Endometrial microvascular endothelial cells (primary cell): ENCODE measurements at regions not wholly inside any gene's neighbourhood (a gene's known extent, or its start where the extent isn't known, plus 50 kb on each side); places are given as distances from the start of the nearest gene placed in this dataset.

Experiments used
- in situ Hi-C: cut with HindIII; loops from 2 replicates; pipeline ENCODE4 v1.10.0; 2017; ENCODE audit warnings: low sequenced_read_pairs, low pct_unique_long_range_greater_than_20kb; ENCODE audit errors: inconsistent ontology term

DNA sequence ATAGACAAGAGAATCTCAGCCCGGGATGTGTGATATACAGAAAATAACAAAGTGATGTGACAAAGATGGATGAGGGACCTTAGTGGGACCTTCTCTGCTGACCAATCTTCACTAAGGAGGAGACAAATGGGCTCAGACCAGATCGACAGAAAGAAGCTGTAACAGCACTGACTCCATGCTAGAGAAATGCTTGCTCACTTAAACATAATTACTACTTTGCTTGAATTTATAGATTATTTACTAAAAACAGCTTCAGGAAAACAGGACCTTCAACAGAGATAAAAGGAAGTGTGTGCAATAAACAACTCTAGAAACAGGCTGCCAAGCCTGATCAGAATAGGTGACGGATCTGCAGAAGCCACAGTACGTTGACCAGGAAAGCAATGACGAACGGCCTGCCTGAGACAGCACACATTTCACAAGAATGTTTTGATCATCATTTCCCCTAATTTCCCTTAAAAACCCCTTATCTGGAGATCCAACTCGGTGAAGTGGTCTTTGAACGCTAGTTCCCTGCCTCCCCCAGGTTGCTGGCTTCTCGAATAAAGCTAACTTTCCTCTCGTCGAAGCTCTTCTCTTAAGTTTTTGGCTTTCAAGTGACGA lies 98.4 kb upstream of the STEAP1B start:
- in situ Hi-C loops, result no loop called here

DNA sequence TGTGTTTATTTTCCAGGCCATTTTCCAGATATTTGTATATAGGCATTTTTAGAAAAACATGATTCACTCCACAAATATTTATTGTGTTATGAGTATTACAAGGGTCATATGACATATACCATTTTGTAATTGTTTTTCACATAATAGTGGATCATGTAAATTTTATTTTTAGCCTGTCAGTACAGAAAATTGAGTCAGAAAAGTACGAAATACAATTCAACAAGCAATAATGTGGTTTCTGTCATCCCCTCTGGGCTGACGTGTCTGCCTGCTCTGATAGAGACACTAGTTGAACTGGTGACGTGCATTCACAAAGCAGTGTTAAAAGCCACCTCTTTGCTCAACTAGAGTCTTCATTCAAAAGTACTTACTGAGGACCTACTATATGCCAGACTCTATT lies 97.9 kb upstream of the STEAP1B start:
- in situ Hi-C loops, result no loop called here

DNA sequence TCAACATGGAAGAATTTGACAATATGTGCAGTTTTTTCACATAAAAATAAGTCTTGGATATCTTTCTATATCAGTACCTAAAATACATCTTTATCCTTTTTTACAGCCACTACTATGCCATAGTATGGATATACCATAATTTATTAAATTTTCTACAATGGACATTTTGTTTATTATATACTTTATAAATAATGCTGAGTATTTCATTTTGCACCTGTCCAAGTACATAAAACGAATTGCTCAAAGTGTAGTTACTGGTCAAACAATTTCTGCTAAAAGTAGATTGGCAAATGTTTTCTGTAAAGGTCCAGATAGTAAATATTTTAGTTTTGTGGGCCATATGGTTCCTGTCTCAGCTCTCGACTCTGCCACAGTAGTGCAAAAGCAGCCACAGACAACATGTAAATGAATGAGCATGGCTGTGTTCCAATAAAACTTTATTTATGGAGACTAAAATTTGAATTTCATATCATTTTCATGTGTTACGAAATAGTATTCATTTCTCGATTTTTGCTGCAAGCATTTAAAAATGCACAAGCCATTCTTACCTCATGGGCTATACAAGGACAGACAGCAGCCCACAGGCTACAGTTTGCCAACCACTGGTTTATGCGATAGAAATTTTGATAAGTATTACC lies 96.9 kb upstream of the STEAP1B start:
- in situ Hi-C loops, result no loop called here

DNA sequence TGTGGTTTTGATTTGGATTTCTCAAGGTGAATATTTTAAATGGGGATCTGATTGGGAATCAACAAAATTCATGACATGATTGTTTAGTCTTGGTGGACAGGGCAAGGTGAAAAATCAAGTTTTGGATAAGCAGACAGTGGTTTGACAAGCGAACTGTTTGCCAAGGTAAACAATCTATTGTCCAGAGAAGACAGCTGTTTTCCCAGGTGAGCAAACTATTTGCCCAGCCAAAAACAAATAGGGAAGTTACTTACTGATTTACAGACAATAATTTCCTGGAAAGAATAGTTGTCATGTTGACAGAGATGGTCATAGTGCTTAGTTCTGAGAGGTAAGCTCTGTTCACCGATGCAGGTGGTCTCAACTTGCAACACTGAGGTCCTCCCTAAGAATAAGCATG lies 94.0 kb upstream of the STEAP1B start:
- in situ Hi-C loops, result no loop called here

DNA sequence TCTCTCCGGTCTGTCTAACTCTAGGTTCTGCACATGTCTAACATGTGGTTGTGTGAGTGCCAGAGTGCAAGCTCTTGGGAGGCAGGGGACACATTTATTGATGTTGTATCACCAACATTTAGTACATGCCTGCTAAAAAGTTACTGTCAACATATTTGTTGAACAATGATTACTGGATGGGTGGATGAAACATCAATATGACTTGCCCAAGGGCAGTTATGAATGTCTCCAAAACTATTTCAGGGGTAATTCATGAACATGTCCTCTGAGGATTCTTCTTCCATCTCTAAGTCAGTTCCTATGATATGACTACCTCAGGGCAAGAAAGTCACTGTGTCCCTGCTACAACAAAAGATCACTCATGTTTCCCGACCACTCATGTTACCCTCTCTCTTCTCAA lies 91.3 kb upstream of the STEAP1B start:
- in situ Hi-C loops, result no loop called here

DNA sequence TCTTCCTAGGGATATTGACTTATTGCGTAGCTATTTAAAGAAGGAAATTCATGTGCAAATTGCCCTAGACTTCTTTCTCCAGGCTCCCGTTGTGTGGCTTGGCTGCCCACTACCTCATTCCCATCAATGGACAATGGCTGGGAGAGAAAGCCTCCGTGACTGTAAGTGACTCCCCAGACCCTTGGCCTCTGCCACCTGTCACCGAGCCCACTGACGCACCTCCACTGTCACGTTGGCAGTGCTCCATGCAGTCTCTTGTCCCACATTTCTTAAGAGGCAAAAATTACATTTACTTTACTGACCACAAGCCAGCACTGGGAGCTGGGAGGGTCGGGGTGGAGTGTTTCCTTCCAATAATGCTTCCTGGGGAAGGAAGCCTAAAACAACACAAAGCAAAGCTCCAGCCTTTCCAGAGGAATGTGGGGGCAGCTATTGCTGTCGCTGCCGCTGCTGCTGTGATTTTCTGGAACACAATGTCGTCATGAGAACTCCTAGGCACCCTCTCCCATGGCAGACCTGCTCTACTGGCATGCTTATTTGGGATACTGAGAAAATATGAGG lies 89.7 kb upstream of the STEAP1B start:
- in situ Hi-C loops, result no loop called here

DNA sequence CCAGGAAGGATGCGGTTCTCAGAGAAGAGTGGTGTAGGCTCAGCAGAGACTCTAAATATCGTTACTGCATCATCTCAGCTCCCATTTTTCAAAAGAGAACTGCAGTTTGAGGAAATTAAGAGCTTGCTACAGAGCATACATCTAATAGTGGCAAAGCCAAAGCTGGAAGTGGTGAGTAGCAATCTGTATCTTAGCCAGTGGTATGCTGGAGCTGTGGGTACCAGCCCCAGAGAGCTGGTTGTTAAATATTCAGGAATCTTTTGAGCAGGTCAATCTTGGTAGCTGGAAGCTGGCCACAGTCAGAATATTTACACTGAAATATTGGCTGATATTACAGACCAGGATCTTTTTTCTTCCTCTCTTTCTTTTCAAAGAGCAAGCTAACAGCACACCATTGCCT lies 88.4 kb upstream of the STEAP1B start:
- in situ Hi-C loops, result no loop called here

DNA sequence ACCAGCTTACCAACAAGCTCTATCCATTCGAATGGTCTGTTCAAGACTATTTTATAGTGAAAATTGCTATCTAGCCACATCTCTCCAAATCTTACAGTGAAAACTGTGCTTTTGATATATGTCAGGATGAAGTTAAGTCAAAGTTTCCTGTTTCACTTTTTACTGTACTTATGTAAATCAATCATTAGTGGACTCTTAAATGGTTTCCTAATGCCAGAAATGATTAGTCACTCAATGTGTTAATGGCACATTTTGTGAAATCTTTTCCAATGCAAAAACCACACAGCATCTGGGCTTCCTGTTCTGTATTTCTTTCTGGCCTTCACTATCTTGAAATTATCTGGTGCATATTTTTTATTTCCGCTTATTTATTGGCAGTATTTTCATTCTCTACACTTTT lies 87.3 kb upstream of the STEAP1B start:
- in situ Hi-C loops, result no loop called here

DNA sequence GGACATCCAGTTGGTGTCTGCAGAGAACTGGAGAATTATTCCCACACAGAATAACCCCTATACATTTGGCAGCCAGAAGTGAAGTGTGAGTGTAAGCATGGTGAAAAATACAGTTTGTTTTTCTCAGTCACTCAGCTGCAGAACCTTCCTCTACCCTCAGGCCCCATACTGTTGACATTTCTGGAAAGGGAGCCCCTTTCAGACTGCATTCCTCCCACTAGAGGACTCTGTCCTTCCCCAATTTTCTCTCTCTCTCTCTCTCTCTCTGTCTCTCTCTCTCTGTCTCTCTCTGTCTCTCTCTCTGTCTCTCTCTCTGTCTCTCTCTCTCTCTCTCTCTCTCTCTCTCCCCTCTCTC lies 86.8 kb upstream of the STEAP1B start:
- in situ Hi-C loops, result no loop called here

DNA sequence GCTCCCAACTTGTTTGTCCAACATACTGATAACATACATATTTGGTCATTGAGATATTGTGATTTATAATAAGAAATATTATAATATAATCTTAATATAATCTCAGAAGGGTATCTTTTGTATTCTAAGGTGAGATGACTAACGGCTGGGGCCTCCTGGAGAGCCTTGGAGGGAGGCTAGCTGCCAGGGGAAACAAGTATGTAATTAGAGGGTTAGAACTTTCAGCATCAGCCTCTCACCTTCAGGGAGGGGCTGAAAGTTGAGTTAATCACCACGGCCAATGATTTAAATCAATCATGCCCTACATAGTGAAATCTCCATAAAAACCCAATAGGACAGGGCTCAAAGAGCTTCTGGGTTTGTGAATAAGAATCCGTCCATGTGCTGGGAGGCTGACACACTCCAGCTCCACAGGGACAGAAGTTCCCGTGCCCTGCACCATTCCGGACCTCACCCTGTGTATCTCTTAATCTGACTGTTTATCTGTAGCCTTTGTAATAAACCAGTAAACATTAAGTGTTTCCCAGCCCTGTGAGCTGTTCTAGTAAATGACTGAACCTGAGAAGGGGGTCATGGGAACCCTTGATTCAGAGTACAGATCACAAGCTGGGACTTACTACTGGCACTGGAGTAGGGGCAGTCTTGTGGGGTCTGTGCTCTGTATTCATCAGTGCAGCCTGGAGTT lies 86.3 kb upstream of the STEAP1B start:
- in situ Hi-C loops, result no loop called here

DNA sequence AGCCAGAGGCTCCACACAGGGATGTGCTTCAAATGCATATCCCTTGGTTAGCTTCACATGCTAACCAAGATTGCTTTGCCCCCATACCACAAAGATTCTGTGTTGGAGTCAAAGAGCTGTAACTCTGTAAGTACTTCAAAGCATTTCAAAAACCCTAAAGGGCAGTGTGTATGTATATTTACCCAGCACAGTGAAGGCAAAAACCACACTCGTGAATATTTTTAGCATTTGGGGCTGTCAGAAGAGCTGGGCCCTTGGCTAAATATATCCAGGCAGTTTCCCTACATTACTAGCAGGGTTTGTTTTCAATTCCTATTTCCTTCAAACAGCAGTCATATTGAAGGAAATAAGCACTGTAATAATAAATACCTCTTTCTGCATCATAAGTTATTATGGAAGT lies 84.2 kb upstream of the STEAP1B start:
- in situ Hi-C loops, result no loop called here

DNA sequence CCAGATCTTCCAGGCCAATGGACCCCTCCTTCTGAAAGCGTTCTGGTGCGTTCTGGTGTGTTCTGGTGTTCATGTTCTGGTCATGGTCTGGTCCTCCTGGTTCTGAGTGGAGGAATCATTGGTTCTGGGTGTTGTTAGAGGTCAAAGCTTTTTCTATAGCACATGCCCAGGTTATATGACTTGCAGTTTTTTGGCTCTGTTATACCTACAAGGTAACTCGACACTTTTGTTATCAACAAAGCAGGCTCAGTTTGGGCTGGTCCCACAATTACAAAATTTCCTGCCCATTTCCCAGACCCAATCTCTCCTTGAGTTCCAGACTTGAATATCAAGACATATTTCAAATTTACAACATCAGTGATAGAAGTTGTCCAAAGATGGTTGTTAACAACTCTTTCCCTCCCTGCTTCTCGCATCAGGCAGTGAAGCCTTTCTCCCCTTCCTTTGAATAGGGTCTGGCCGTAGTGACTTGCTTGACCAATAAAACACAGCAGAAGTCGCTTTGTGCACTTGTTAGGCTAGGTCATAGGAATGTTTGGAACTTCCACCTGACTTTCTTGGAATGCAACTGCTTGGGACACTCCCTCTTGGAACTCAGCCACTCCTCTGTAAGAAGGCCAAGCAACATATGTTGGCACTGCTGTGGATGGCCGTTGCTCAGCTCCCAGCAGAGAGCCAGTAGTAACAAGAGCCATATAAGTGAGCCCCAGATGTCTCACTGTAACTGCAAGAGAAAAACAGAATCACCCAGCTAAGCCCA lies 83.1 kb upstream of the STEAP1B start:
- in situ Hi-C loops, result no loop called here

DNA sequence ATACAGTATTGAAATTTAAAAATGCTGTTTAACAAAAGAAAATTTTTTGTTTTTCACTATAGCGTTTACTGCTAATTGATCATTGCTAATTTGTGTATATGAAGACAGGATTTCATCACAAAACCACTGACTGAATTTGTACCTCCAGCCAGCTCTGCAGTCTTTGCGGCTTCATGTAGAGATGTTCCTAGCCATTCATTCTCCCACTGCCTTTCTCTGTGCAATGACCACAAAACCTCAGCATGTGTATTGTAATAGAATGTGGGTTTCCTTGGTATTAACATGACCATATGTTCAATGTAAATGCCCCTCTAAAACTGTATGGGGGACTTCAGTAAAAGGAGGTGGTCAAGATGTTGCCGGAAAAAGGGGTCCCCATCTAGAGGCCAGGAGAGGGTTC lies 81.1 kb upstream of the STEAP1B start:
- in situ Hi-C loops, result no loop called here

DNA sequence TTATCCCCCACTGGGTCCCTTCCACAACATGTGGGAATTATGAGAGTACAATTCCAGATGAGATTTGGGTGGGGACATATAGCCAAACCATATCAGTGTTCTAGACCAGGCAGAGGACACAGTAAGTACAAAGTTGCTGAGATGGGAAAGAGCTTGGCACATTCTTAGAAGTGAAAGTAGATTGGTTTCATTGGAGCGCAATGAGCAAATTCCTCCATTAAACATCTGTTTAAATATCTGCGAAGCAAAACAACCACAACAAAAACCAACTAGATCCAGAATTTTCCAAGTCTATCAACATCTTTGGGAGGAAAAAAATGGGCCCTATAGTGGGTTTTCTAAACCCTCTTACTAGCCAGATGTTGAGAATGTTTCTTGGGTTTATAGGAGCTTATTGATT lies 80.0 kb upstream of the STEAP1B start:
- in situ Hi-C loops, result no loop called here

DNA sequence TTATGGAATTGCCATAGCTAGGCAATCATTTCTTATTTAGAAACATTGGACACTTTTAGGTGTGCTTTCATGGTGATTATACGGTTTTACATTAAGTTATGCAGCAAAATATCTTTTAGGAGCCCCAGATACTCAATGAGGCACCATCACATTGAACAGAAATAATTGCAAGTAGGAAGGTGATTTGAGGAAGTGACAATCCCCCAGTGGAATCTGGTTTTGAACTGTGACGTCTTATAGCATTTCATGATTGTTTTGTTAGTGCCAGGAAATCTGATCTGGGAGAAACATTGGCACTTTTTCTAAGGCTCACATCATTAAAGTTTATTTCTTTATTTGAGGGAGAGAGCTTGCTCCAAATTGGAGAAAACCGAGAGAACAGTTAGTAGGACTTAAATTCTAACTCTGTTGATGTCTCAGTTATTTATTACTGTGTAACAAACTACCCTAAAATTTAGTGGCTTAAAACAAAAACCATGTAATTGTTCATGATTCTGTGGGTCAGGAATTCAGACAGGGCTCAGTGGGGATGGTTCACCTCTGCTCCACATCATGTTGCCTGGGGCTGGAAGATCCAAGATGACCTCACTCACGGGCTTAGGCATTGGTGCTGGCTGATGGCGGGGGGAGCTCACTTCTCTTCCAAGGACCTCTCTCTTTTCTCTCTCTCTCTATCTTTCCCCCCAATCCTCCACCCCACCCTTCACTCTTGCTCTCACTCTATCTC lies 78.2 kb upstream of the STEAP1B start:
- in situ Hi-C loops, result no loop called here

DNA sequence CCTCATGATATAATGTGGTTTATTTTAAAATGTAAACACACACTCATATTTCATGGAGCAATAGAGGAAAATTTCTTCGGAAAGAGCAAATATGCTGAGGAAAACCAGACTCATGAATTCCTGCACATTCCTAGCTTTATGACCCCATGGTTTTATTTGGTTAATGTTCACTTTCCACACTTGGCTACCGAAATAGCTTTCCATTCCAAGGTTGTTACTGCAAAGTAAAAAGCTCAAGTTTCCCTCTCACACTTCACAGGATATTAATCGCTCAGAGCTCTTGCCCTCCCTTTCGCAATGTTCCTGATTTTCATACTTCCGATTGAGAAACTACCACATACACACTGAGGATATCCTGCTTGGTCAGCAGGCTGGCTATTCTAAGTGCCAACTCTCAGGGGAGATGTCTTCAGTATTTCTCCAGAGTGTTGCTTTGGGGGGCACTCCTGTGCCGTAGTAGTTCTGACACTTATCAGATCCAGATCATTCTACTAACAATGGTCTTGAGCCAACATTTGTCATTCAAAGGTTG lies 77.5 kb upstream of the STEAP1B start:
- in situ Hi-C loops, result no loop called here

DNA sequence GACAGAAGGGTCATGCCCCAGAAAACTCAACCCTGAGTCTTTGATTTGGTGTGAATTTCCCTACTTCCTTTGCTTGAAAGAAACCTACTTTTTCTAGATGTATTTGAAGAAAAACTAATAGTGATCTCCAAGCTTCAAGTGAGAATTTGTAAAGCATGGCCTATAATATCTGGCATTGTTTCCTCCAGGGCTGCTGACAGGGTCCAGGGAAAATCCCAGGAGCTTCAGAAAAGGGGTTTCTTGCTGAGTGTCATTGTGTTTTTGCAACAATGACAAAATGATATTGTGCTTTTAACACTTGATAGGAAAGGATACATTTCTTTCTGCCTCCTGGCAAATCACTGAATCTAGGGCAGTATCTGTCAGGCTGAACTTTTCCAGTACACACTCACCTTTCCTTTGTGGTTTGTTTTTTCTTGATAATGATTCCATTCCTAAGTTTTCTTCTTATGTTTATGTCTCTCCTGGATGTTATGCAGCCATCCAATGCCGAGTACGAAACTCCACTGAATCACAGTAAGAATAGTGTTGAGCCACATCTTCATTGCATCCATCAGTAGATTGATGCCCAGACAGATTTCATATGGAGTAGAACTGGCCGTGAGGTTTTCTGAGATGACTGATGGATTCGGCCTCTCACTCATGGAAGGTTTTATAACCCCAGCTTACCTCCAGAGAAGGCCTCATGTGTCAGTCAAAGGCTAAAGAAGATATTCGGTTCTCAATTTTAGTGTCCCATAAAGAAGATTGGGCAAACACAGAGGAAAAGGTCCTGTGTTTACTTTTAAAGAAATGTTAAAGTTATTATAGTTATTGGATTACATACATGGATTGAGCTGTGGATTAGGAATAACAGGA lies 76.9 kb upstream of the STEAP1B start:
- in situ Hi-C loops, result no loop called here
